ENCODE measurements at regions not wholly inside any gene's neighbourhood (a gene's known extent, or its start where the extent isn't known, plus 50 kb on each side); places are given as distances from the start of the nearest gene placed in this dataset.

GRCh38 chr4:159516556-159517140 lies 413.8 kb downstream of the RAPGEF2 start:
- TF ChIP-seq CTCF (IDR thresholded peaks at IDR 0.05) (no peak), POLR2A (IDR thresholded peaks at IDR 0.05) (no peak), POLR2AphosphoS5 (IDR thresholded peaks at IDR 0.05) (no peak), EP300 (IDR thresholded peaks at IDR 0.05) (no peak)

All from sigmoid colon (tissue), 4 donors.